ENCODE measurements at regions not wholly inside any gene's neighbourhood (a gene's known extent, or its start where the extent isn't known, plus 50 kb on each side); places are given as distances from the start of the nearest gene placed in this dataset.

GRCh38 chr2:48219234-48219554 lies 95.3 kb upstream of the FOXN2 start:
- TF ChIP-seq CTCF (IDR thresholded peaks at IDR 0.05) = no peak
- no peak for TF ChIP-seq POLR2A (IDR thresholded peaks at IDR 0.05)
- no peak for TF ChIP-seq POLR2AphosphoS5 (IDR thresholded peaks at IDR 0.05)

All from prostate gland (tissue), 2 donors.